Liver (tissue), 7 donors: ENCODE measurements at regions not wholly inside any gene's neighbourhood (a gene's known extent, or its start where the extent isn't known, plus 50 kb on each side); places are given as distances from the start of the nearest gene placed in this dataset.

Source experiments
- DNase-seq: peaks from one replicate; pipeline ENCODE4 v3.0.0-alpha.2; 2017; ENCODE audit warnings: low spot score
- H3K27ac ChIP-seq, 2 donors: one replicate each; pipeline ENCODE4 v1.7.0; 2013; ENCODE audit warnings: inconsistent platforms in 2 of 2, low read length in 2 of 2, control low read depth in 1 of 2, low read depth in 1 of 2, mild to moderate bottlenecking in 1 of 2
- H3K27me3 ChIP-seq, 4 donors: one replicate each; pipeline versions ENCODE4 v1.6.1 to v1.7.0; 2013; ENCODE audit warnings: low read length in 3 of 4, inconsistent platforms in 1 of 4, mild to moderate bottlenecking in 1 of 4, moderate library complexity in 1 of 4; ENCODE audit not compliant: control insufficient read depth in 4 of 4, insufficient read depth in 4 of 4
- H3K36me3 ChIP-seq, 4 donors: one replicate each; pipeline versions ENCODE4 v1.6.1 to v1.7.0; 2013; ENCODE audit warnings: low read length in 3 of 4, mild to moderate bottlenecking in 3 of 4, low read depth in 1 of 4, moderate library complexity in 1 of 4; ENCODE audit not compliant: control insufficient read depth in 4 of 4, insufficient read depth in 3 of 4
- H3K4me1 ChIP-seq, 4 donors: one replicate each; pipeline versions ENCODE4 v1.6.1 to v1.7.0; 2013; ENCODE audit warnings: low read length in 3 of 4, mild to moderate bottlenecking in 3 of 4, moderate library complexity in 1 of 4; ENCODE audit not compliant: control insufficient read depth in 4 of 4, insufficient read depth in 4 of 4
- H3K4me3 ChIP-seq, 3 donors: one replicate each; pipeline versions ENCODE4 v1.6.1 to v1.7.0; 2013; ENCODE audit warnings: low read length in 3 of 3, control low read depth in 1 of 3, low read depth in 1 of 3, mild to moderate bottlenecking in 1 of 3
- H3K9ac ChIP-seq, 2 donors: one replicate each; pipeline ENCODE4 v1.7.0; 2013; ENCODE audit warnings: low read length in 2 of 2, mild to moderate bottlenecking in 2 of 2, moderate library complexity in 2 of 2, control low read depth in 1 of 2, low read depth in 1 of 2
- H3K9me3 ChIP-seq, 4 donors: one replicate each; pipeline versions ENCODE4 v1.6.1 to v1.7.0; 2013; ENCODE audit warnings: low read length in 3 of 4; ENCODE audit not compliant: control insufficient read depth in 4 of 4
- ATF3 ChIP-seq: IDR thresholded peaks from 2 replicates; pipeline ENCODE4 v1.6.1; 2016; ENCODE audit warnings: antibody characterized with exemption
- EGR1 ChIP-seq, 2 donors: IDR thresholded peaks; 2 replicates each; pipeline ENCODE4 v1.6.1; 2016 to 2018; ENCODE audit warnings: antibody characterized with exemption in 2 of 2, low read depth in 2 of 2
- FOXA1 ChIP-seq: IDR thresholded peaks from 2 replicates; pipeline ENCODE4 v1.6.1; 2016; ENCODE audit warnings: antibody characterized with exemption
- FOXA2 ChIP-seq: IDR thresholded peaks from 2 replicates; pipeline ENCODE4 v1.6.1; 2016; ENCODE audit warnings: antibody characterized with exemption
- GABPA ChIP-seq, 2 donors: IDR thresholded peaks in 1 of 2; conservative IDR thresholded peaks in 1 of 2; 2 replicates each; pipeline ENCODE4 v1.6.1; 2016; ENCODE audit warnings: antibody characterized with exemption in 2 of 2, mild to moderate bottlenecking in 1 of 2, moderate library complexity in 1 of 2
- HNF4A ChIP-seq, 2 donors: conservative IDR thresholded peaks; 2 replicates each; pipeline ENCODE4 v1.6.1; 2016; ENCODE audit warnings: antibody characterized with exemption in 2 of 2, mild to moderate bottlenecking in 2 of 2
- HNF4G ChIP-seq: IDR thresholded peaks from 2 replicates; pipeline ENCODE4 v1.6.1; 2016; ENCODE audit warnings: antibody characterized with exemption
- NR2F2 ChIP-seq: IDR thresholded peaks from 2 replicates; pipeline ENCODE4 v1.6.1; 2016; ENCODE audit warnings: antibody characterized with exemption
- RAD21 ChIP-seq, 2 donors: IDR thresholded peaks; 2 replicates each; pipeline ENCODE4 v1.6.1; 2016; ENCODE audit warnings: antibody characterized with exemption in 2 of 2, mild to moderate bottlenecking in 2 of 2
- REST ChIP-seq: IDR thresholded peaks from 2 replicates; pipeline ENCODE4 v1.6.1; 2016; ENCODE audit warnings: antibody characterized with exemption, mild to moderate bottlenecking
- RXRA ChIP-seq, 2 donors: IDR thresholded peaks; 2 replicates each; pipeline ENCODE4 v1.6.1; 2017 to 2018; ENCODE audit warnings: antibody characterized with exemption in 2 of 2, mild to moderate bottlenecking in 1 of 2
- SP1 ChIP-seq: IDR thresholded peaks from 2 replicates; pipeline ENCODE4 v1.6.1; 2018; ENCODE audit warnings: antibody characterized with exemption, mild to moderate bottlenecking
- TAF1 ChIP-seq: conservative IDR thresholded peaks from 2 replicates; pipeline ENCODE4 v1.6.1; 2016; ENCODE audit warnings: antibody characterized with exemption, mild to moderate bottlenecking
- YY1 ChIP-seq: IDR thresholded peaks from 2 replicates; pipeline ENCODE4 v1.6.1; 2016; ENCODE audit warnings: antibody characterized with exemption, mild to moderate bottlenecking
- ZBTB33 ChIP-seq: IDR thresholded peaks from 2 replicates; pipeline ENCODE4 v1.6.1; 2016; ENCODE audit warnings: antibody characterized with exemption
- WGBS: extraction: QIAGEN DNeasy Blood & Tissue Kit; methylation state at CpG from one replicate; pipeline ENCODE4 v1.1.7; 2013; 5-methylcytosine and 5-hydroxymethylcytosine counted together
- TF ChIP-seq, protein P1 (sequence below): IDR thresholded peaks from 2 replicates; pipeline ENCODE4 v1.6.1; 2016; ENCODE audit warnings: antibody characterized with exemption
- donor health status: healthy.
- donor health status: healthy.
- donor health status: healthy.
- donor health status: healthy.

DNA sequence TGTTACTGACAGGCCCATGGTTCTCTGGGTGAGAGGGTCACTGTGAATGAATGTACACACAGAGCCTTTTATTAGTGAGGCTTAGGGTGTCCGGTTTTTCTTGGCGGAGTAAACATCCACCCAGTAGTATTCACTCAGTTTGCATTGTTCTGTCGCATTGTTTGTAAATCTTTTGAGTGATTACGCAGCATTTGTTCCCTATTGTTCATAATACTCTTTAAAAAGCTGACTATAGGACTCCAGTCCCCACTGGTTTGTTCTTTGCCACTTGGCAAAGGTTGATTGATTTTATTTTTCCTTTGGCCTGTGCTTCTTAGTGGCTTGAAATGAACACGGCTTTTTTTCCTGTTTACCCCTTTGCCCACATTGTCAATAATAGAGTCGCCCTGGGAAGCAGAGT lies 130.1 kb upstream of the ESR1 start (continued):
- no peak for TF ChIP-seq ZBTB33
- no peak for TF ChIP-seq ATF3
- no peak for TF ChIP-seq SP1
- TF ChIP-seq RAD21 (IDR thresholded peaks at IDR 0.05): peak in 1 of 2 donors; percentile 40
- peak; percentile 20 to 35 for TF ChIP-seq RXRA (IDR thresholded peaks at IDR 0.05)

DNA sequence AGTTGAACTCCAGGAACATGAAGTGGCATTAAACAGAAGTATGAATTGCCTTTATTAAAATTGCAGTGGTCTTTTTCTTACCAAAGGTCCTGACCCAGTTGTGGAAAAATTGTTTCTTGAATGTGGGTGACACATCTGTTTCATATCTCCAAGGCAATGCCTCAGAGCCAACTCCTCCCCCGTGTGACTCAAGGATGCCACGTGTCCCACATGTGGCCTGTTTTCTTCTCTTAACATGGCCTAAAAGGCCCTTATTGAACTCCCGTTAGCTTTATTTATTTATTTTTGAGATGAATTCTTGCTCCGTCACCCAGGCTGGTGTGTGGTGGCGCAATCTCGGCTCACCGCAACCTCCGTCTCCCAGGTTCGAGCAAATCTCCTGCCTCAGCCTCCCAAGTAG lies 128.4 kb upstream of the ESR1 start:
- 85% methylated on average over 9 of the region's 9 CpGs for WGBS
- peak overlapping the region; percentile 57 to 65 for H3K27ac ChIP-seq
- no peak overlapping the region for H3K9ac ChIP-seq
- H3K4me3 ChIP-seq: no peak overlapping the region
- H3K9me3 ChIP-seq: no peaks in the 10 kb centered on the region
- H3K27me3 ChIP-seq: no peaks in the 10 kb centered on the region
- no peaks in the 10 kb centered on the region for H3K36me3 ChIP-seq
- H3K4me1 ChIP-seq: peaks cover 7 to 62% (median 52%) of the 10 kb centered on the region in 4 donors
- no peak for DNase-seq
- no peak for TF ChIP-seq FOXA2
- no peak for TF ChIP-seq TAF1
- no peak for TF ChIP-seq NR2F2

DNA sequence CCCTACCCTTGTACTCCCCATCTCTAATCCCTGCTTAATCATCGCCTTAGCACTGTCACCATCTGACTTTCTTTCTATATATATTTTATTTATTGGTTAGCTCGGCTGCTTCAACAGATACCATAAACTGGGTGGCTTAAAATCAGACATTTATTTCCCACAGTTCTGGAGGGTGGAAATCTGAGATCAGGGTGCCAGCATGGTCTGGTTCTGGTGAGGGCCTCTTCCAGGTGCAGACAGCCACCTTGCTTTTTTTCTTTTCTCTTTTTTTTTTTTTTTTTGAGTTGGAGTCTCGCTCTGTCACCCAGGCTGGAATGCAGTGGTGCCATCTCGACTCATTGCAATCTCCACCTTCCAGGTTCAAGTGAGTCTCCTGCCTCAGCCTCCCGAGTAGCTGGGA lies 127.5 kb upstream of the ESR1 start:
- DNase-seq: no peak
- TF ChIP-seq HNF4G (no peak), RXRA (IDR thresholded peaks at IDR 0.05) (no peak), GABPA (IDR thresholded peaks at IDR 0.05 in 1 of 2, conservative IDR thresholded peaks at IDR 0.05 in 1 of 2) (no peak), EGR1 (IDR thresholded peaks at IDR 0.05; ENCODE audit: low read depth in 2 of 2) (no peak), TAF1 (no peak)
- H3K27me3 ChIP-seq: no peaks in the 10 kb centered on the region
- H3K36me3 ChIP-seq: no peaks in the 10 kb centered on the region
- peaks cover 7 to 62% (median 52%) of the 10 kb centered on the region in 4 donors for H3K4me1 ChIP-seq
- H3K9me3 ChIP-seq: no peaks in the 10 kb centered on the region
- no peak overlapping the region for H3K4me3 ChIP-seq
- H3K9ac ChIP-seq: no peak overlapping the region
- H3K27ac ChIP-seq: peak overlapping the region; percentile 57 to 65
- WGBS: 96% methylated on average over 5 of the region's 5 CpGs

DNA sequence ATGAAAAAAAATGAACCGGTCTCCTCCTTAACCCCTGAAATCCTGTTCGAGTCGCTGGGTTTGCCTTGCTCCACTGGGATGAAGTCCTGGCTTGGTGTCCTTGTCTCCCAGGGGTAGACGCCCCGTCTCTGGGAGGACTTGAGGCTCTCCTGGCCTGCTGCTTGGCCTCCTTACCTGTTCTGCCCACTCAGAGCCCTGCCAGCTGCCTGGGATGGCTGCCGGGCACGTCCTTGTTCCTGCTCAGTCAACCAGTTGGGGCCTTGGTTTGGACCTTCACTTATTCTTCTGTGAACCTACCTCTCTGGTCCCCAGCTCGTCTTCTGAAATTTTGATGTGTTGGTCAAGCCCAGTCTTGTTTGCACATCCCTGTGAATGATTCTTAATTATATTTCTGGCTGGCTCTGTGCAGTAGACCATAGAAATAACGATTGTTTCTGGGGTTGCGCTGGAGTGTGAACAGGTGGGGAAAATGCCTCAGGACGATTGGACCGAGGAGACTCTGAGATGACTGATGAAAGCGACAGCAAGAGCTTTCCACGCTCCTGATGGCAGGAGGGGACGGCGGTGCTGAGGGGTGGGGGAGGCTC lies 126.5 kb upstream of the ESR1 start:
- WGBS: 88% methylated on average over 16 of the region's 16 CpGs
- TF ChIP-seq HNF4A (conservative IDR thresholded peaks at IDR 0.05) (no peak), YY1 (no peak), FOXA1 (no peak), ZBTB33 (no peak), GABPA (IDR thresholded peaks at IDR 0.05 in 1 of 2, conservative IDR thresholded peaks at IDR 0.05 in 1 of 2) (no peak), ATF3 (no peak), REST (no peak), TAF1 (no peak), FOXA2 (no peak), SP1 (no peak)
- TF ChIP-seq, protein P1, sequence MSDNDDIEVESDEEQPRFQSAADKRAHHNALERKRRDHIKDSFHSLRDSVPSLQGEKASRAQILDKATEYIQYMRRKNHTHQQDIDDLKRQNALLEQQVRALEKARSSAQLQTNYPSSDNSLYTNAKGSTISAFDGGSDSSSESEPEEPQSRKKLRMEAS: no peak
- no peaks in the 10 kb centered on the region for H3K9me3 ChIP-seq
- no peaks in the 10 kb centered on the region for H3K36me3 ChIP-seq
- peak overlapping the region in 1 of 2 donors; percentile 31 for H3K9ac ChIP-seq
- no peak overlapping the region for H3K4me3 ChIP-seq
- H3K27ac ChIP-seq: peak overlapping the region; percentile 72 to 76
- peaks cover 7 to 52% (median 46%) of the 10 kb centered on the region in 4 donors for H3K4me1 ChIP-seq
- no peak for DNase-seq
- no peaks in the 10 kb centered on the region for H3K27me3 ChIP-seq
